ENCODE measurements at regions not wholly inside any gene's neighbourhood (a gene's known extent, or its start where the extent isn't known, plus 50 kb on each side); places are given as distances from the start of the nearest gene placed in this dataset.

DNA sequence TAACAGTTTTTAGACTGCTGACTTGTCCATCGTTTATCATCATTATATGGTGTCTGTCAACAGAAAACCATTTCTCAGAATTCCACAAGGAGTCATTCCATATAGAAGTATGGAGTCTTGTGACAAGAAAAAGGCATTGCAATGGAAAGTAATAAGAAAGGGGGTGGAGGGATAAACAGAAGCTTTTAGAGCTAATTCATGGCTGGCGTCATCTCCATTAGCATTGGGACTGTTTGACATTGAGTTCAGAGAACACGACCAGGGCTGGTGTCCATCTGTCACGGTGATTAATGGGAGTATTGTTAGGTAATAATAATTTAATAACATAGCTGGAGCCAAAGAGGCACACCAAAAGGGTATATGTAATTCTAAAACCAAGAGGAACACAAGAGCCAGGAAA, 101.9 kb upstream of the SFRP2 start:
- TF ChIP-seq, protein P1, sequence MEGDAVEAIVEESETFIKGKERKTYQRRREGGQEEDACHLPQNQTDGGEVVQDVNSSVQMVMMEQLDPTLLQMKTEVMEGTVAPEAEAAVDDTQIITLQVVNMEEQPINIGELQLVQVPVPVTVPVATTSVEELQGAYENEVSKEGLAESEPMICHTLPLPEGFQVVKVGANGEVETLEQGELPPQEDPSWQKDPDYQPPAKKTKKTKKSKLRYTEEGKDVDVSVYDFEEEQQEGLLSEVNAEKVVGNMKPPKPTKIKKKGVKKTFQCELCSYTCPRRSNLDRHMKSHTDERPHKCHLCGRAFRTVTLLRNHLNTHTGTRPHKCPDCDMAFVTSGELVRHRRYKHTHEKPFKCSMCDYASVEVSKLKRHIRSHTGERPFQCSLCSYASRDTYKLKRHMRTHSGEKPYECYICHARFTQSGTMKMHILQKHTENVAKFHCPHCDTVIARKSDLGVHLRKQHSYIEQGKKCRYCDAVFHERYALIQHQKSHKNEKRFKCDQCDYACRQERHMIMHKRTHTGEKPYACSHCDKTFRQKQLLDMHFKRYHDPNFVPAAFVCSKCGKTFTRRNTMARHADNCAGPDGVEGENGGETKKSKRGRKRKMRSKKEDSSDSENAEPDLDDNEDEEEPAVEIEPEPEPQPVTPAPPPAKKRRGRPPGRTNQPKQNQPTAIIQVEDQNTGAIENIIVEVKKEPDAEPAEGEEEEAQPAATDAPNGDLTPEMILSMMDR (IDR thresholded peaks at IDR 0.05; ENCODE audit: control extremely low read depth in 1 of 3, insufficient read depth in 1 of 3, low read depth in 1 of 3, low read length in 3 of 3) = no peak
- TF ChIP-seq EP300 (IDR thresholded peaks at IDR 0.05; ENCODE audit: borderline replicate concordance in 1 of 2, low read depth in 2 of 2, low read length in 2 of 2) (no peak), TEAD4 (IDR thresholded peaks at IDR 0.05; ENCODE audit: low read depth, low read length) (no peak), PHF8 (conservative IDR thresholded peaks at IDR 0.05; ENCODE audit: low read depth, low read length) (no peak), ASH2L (IDR thresholded peaks at IDR 0.05; ENCODE audit: low read length) (no peak), POLR2A (IDR thresholded peaks at IDR 0.05; ENCODE audit: control extremely low read depth in 1 of 2, low read depth in 2 of 2, low read length in 2 of 2) (no peak), E2F6 (IDR thresholded peaks at IDR 0.05) (no peak)

Data from H1 (cell line).